ENCODE measurements at regions not wholly inside any gene's neighbourhood (a gene's known extent, or its start where the extent isn't known, plus 50 kb on each side); places are given as distances from the start of the nearest gene placed in this dataset.
"Not testable (repeated sequence)": the region's sequence is repeated elsewhere in the genome, so short reads cannot be mapped to it uniquely, and the experiment has no call there.

DNA sequence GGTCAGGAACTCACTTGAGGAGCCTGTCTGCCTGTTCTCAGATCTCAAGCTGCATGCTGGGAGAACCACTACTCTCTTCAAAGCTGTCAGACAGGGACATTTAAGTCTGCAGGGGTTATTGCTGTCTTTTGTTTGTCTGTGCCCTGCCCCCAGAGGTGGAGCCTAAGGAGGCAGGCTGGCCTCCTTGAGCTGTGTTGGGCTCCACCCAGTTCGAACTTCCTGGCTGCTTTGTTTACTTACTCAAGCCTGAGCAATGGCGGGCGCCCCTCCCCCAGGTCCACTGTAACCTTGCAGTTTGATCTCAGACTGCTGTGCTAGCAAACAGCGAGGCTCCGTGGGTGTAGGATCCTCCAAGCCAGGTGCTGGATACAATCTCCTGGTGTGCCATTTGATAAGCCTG is 3491.2 kb upstream of the OR11H1 start:
- H3K27me3 ChIP-seq; H3K9me3 ChIP-seq; H3K36me3 ChIP-seq; intact Hi-C loops (cut with DNase I; ENCODE audit: low total_unique reads); H3K4me1 ChIP-seq; H3K27ac ChIP-seq; H3K4me3 ChIP-seq: not testable (repeated sequence)
- DNase-seq (ENCODE audit: low spot score in 2 of 2) = peak in 1 of 2 donors; percentile 48
